ENCODE measurements at regions not wholly inside any gene's neighbourhood (a gene's known extent, or its start where the extent isn't known, plus 50 kb on each side); places are given as distances from the start of the nearest gene placed in this dataset.

GRCh38 chr7:17474724-17475344 lies 176.4 kb downstream of the AHR start (continued):
- TF ChIP-seq ATAD3A (CRISPR knock-in tag; IDR thresholded peaks at IDR 0.05), result no peak
- TF ChIP-seq RAD21 (CRISPR knock-in tag; IDR thresholded peaks at IDR 0.05), result peak; percentile 47; the same call in 1 of the 2 replicates
- peak; percentile 82 for TF ChIP-seq SMC3 (IDR thresholded peaks at IDR 0.05; ENCODE audit: low read length)
- peak; percentile 67 for TF ChIP-seq CTCF (CRISPR knock-in tag; IDR thresholded peaks at IDR 0.05)
- TF ChIP-seq RERE (CRISPR knock-in tag; IDR thresholded peaks at IDR 0.05; ENCODE audit: low read depth), result no peak
- no peak for TF ChIP-seq ZNF770 (CRISPR knock-in tag; IDR thresholded peaks at IDR 0.05)
- peak; percentile 56; the same call in 1 of the 2 replicates for TF ChIP-seq HOMEZ (CRISPR knock-in tag; IDR thresholded peaks at IDR 0.05; ENCODE audit: low read depth)
- peak; percentile 43; the same call in 1 of the 2 replicates for TF ChIP-seq ZNF331 (CRISPR knock-in tag; IDR thresholded peaks at IDR 0.05)
- TF ChIP-seq ATF1 (CRISPR knock-in tag; IDR thresholded peaks at IDR 0.05), result no peak
- peak; percentile 20; the same call in 1 of the 2 replicates for TF ChIP-seq ERF (CRISPR knock-in tag; IDR thresholded peaks at IDR 0.05)
- peak; percentile 53; the same call in 1 of the 2 replicates for TF ChIP-seq ELF1 (CRISPR knock-in tag; IDR thresholded peaks at IDR 0.05)
- peak; percentile 77 for TF ChIP-seq GABPB1 (CRISPR knock-in tag; IDR thresholded peaks at IDR 0.05)
- TF ChIP-seq SALL1 (CRISPR knock-in tag; IDR thresholded peaks at IDR 0.05), result 0 out of 2 replicates have a peak, but pooled peaks have one; percentile 17
- TF ChIP-seq RXRB (CRISPR knock-in tag; IDR thresholded peaks at IDR 0.05; ENCODE audit: borderline replicate concordance), result 0 out of 2 replicates have a peak, but pooled peaks have one; percentile 15
- no peak for TF ChIP-seq PHF20 (CRISPR knock-in tag; IDR thresholded peaks at IDR 0.05)
- TF ChIP-seq GABPA (IDR thresholded peaks at IDR 0.05; ENCODE audit: low read depth, low read length), result no peak
- TF ChIP-seq GABPA (CRISPR knock-in tag; IDR thresholded peaks at IDR 0.05; ENCODE audit: low read depth), result peak; percentile 82
- TF ChIP-seq ZMYM4 (CRISPR knock-in tag; IDR thresholded peaks at IDR 0.05), result peak; percentile 91

All from HepG2 (cell line).